Kidney (tissue), 13 donors: ENCODE measurements at regions not wholly inside any gene's neighbourhood (a gene's known extent, or its start where the extent isn't known, plus 50 kb on each side); places are given as distances from the start of the nearest gene placed in this dataset.
A peak's percentile ranks its signal among the peaks of the same experiment; 100 is the strongest.

ENCODE experiments used
- DNase-seq, 5 donors: peaks; one replicate each; pipeline ENCODE4 v3.0.0-alpha.2; 2013 to 2020
- FAIRE-seq: peaks from 2 replicates; lab custom pipeline; 2012; peaks lifted over from hg19 to GRCh38; lab: Jason Lieb, UNC
- H3K27ac ChIP-seq, 2 donors: one replicate each; pipeline ENCODE4 v1.7.0; 2013; ENCODE audit warnings: low read depth in 2 of 2, low read length in 2 of 2, inconsistent platforms in 1 of 2
- H3K27me3 ChIP-seq: one replicate; pipeline ENCODE4 v1.7.1; 2013; ENCODE audit warnings: low read length, inconsistent platforms; ENCODE audit not compliant: control insufficient read depth, insufficient read depth
- H3K36me3 ChIP-seq, 3 donors: one replicate each; pipeline versions ENCODE4 v1.7.0 to v1.7.1; 2013; ENCODE audit warnings: low read length in 3 of 3, control low read depth in 1 of 3, inconsistent platforms in 1 of 3; ENCODE audit not compliant: insufficient read depth in 3 of 3, control insufficient read depth in 2 of 3
- H3K4me1 ChIP-seq, 3 donors: one replicate each; pipeline versions ENCODE4 v1.7.0 to v1.7.1; 2013; ENCODE audit warnings: low read length in 3 of 3, inconsistent platforms in 1 of 3, low read depth in 1 of 3; ENCODE audit not compliant: control insufficient read depth in 2 of 3, insufficient read depth in 2 of 3
- H3K4me3 ChIP-seq, 3 donors: one replicate each; pipeline versions ENCODE4 v1.7.0 to v1.8.1; 2013; ENCODE audit warnings: low read length in 3 of 3, control low read depth in 1 of 3, inconsistent platforms in 1 of 3
- H3K9ac ChIP-seq, 3 donors: one replicate each; pipeline versions ENCODE4 v1.7.0 to v1.7.1; 2013; ENCODE audit warnings: low read length in 3 of 3, control low read depth in 1 of 3, inconsistent platforms in 1 of 3
- H3K9me3 ChIP-seq, 3 donors: one replicate each; pipeline versions ENCODE4 v1.7.0 to v1.7.1; 2013; ENCODE audit warnings: low read length in 3 of 3, control low read depth in 1 of 3, inconsistent platforms in 1 of 3; ENCODE audit not compliant: control insufficient read depth in 2 of 3, insufficient read depth in 1 of 3
- intact Hi-C: fragments of 100-400 bp; cut with DNase I; formaldehyde crosslinking; loops from one replicate; pipeline ENCODE4 v1.11.1; 2022
- TF ChIP-seq, protein P1 (sequence below): IDR thresholded peaks from 3 replicates; pipeline ENCODE4 v1.5.1; 2012; ENCODE audit warnings: mild to moderate bottlenecking, moderate library complexity, borderline replicate concordance; ENCODE audit not compliant: insufficient read depth; ENCODE audit errors: extremely low read depth
- donor health status: control.
- donor health status: control.
- donor health status: control.
- donor health status: control.
- donor health status: control.
- donor health status: DM: yes; HTN: yes; CAD: no.
- donor health status: Normal renal cell carcinoma (clear cell type).

DNA sequence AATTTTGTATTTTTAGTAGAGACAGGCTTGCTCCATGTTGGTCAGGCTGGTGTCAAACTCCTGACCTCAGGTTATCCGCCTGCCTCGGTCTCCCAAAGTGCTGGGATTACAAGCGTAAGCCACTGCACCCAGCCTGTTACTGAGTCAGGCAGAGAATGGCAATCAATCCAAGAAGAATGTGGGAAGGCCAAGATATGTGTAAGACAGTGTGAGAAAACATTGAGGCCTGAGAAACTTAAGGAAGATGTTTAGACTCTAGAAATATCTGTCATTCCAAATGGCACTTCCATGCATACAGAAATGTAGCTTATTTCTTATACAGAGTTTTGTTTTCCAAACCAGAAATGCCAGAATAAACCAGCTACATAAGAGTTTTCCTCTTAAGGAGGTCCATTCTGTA, 248.5 kb downstream of the ETS1 start:
- intact Hi-C loops = no loop called here
- no peaks in the 10 kb centered on the region for H3K27me3 ChIP-seq
- H3K36me3 ChIP-seq = no peaks in the 10 kb centered on the region
- TF ChIP-seq, protein P1, sequence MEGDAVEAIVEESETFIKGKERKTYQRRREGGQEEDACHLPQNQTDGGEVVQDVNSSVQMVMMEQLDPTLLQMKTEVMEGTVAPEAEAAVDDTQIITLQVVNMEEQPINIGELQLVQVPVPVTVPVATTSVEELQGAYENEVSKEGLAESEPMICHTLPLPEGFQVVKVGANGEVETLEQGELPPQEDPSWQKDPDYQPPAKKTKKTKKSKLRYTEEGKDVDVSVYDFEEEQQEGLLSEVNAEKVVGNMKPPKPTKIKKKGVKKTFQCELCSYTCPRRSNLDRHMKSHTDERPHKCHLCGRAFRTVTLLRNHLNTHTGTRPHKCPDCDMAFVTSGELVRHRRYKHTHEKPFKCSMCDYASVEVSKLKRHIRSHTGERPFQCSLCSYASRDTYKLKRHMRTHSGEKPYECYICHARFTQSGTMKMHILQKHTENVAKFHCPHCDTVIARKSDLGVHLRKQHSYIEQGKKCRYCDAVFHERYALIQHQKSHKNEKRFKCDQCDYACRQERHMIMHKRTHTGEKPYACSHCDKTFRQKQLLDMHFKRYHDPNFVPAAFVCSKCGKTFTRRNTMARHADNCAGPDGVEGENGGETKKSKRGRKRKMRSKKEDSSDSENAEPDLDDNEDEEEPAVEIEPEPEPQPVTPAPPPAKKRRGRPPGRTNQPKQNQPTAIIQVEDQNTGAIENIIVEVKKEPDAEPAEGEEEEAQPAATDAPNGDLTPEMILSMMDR = no peak
- H3K4me3 ChIP-seq = no peak overlapping the region
- DNase-seq (no peak), FAIRE-seq (no peak)
- no peak overlapping the region for H3K27ac ChIP-seq
- H3K9ac ChIP-seq = no peak overlapping the region
- H3K4me1 ChIP-seq = peaks cover 0 to 6% (median 4%) of the 10 kb centered on the region in 3 donors
- no peaks in the 10 kb centered on the region for H3K9me3 ChIP-seq

DNA sequence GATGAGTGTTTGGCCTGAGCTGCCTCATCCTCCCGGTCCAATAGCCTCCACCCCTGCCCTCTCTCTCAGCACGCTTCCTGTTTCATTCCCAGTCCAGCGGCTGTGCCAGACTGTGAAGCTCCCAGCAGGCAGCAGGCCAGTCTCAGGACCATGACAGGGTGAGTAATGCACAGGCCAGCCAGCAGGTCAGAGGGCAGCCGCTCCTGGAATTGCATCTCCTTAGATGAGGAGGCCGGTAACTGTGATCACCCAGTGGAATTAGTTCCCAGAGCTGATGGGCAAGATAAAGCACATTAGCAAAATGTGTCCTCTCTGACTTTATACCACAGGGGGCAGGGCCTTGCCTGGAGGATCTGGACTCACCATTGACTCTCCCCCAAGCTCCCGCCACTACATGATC, 251.2 kb downstream of the ETS1 start:
- Histone ChIP-seq H3K4me3 (no peak overlapping the region), H3K9ac (no peak overlapping the region), H3K27me3 (no peaks in the 10 kb centered on the region), H3K27ac (peak overlapping the region; percentile 60 to 62), H3K4me1 (peaks cover 0 to 4% (median 0%) of the 10 kb centered on the region in 3 donors), H3K9me3 (no peaks in the 10 kb centered on the region), H3K36me3 (no peaks in the 10 kb centered on the region)
- intact Hi-C loops = no loop called here
- FAIRE-seq = no peak
- TF ChIP-seq, protein P1 = no peak
- DNase-seq = peak; percentile 73 to 93 (median 76)

DNA sequence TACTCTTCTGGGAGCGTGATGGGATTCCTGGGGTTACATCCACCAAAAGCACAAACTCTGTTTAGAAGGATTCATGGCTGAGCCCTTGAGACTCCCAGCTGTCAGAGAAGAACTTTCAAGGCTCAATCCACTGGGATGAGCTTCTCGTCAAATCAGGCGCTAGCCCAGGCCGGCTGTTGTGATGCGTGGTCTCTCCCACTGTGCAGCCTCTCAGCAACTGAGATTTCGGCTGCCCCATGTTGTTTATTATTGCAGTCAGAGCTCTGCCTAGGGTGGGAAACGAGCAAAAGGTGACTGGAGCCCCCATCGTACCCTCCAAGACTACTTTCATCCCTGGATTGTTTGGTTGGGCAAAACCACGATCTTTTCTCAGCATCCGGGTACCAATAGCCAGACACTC, 251.6 kb downstream of the ETS1 start:
- Histone ChIP-seq H3K4me3 (no peak overlapping the region), H3K4me1 (peaks cover 0 to 4% (median 0%) of the 10 kb centered on the region in 3 donors), H3K27ac (peak overlapping the region; percentile 60 to 62), H3K9me3 (no peaks in the 10 kb centered on the region), H3K9ac (no peak overlapping the region), H3K27me3 (no peaks in the 10 kb centered on the region), H3K36me3 (no peaks in the 10 kb centered on the region)
- TF ChIP-seq, protein P1 = no peak
- DNase-seq = no peak
- no peak for FAIRE-seq
- intact Hi-C loops = no loop called here
